ENCODE measurements at regions not wholly inside any gene's neighbourhood (a gene's known extent, or its start where the extent isn't known, plus 50 kb on each side); places are given as distances from the start of the nearest gene placed in this dataset.

GRCh38 chr5:67720162-67720772, 495.3 kb upstream of the PIK3R1 start:
- no peak for ATAC-seq (ENCODE audit: poor library complexity)
- TF ChIP-seq CTCF (IDR thresholded peaks at IDR 0.05) = no peak
- Mint-ChIP-seq H3K4me1 (ENCODE audit: low read depth) (no peaks in the 10 kb centered on the region), H3K4me3 (no peak overlapping the region), H3K27me3 (no peaks in the 10 kb centered on the region), H3K36me3 (ENCODE audit: low read depth) (no peaks in the 10 kb centered on the region), H3K27ac (no peak overlapping the region), H3K9me3 (no peaks in the 10 kb centered on the region)
- H3K27ac ChIP-seq (ENCODE audit: low read depth in 1 of 2, low read length in 2 of 2) = no peak overlapping the region
- H3K4me3 ChIP-seq (ENCODE audit: low read length) = no peak overlapping the region
- H3K27me3 ChIP-seq (ENCODE audit: control insufficient read depth in 1 of 2, insufficient read depth in 2 of 2, low read length in 2 of 2) = no peaks in the 10 kb centered on the region
- intact Hi-C loops (cut with DNase I, micrococcal nuclease) = no loop called here
- ChIA-PET POLR2A (no interaction called here), CTCF (no interaction called here)
- H3K9me3 ChIP-seq (ENCODE audit: control insufficient read depth in 1 of 2, insufficient read depth in 1 of 2, low read length in 2 of 2) = no peaks in the 10 kb centered on the region
- H3K4me1 ChIP-seq (ENCODE audit: insufficient read depth, low read length) = no peaks in the 10 kb centered on the region
- DNase-seq = no peak
- no peaks in the 10 kb centered on the region for H3K36me3 ChIP-seq (ENCODE audit: insufficient read depth, low read length)

- DNase-seq (no peak), ATAC-seq (ENCODE audit: poor library complexity) (no peak)
- intact Hi-C loops (cut with DNase I, micrococcal nuclease) = no loop called here
- Mint-ChIP-seq H3K4me3 (no peak overlapping the region), H3K36me3 (ENCODE audit: low read depth) (no peaks in the 10 kb centered on the region), H3K27ac (no peak overlapping the region), H3K9me3 (peaks cover 11% of the 10 kb centered on the region), H3K27me3 (no peaks in the 10 kb centered on the region), H3K4me1 (ENCODE audit: low read depth) (no peaks in the 10 kb centered on the region)
- TF ChIP-seq CTCF (IDR thresholded peaks at IDR 0.05) = no peak
- Histone ChIP-seq H3K4me3 (ENCODE audit: low read length) (no peak overlapping the region), H3K4me1 (ENCODE audit: insufficient read depth, low read length) (no peaks in the 10 kb centered on the region), H3K36me3 (ENCODE audit: insufficient read depth, low read length) (no peaks in the 10 kb centered on the region), H3K27me3 (ENCODE audit: control insufficient read depth in 1 of 2, insufficient read depth in 2 of 2, low read length in 2 of 2) (no peaks in the 10 kb centered on the region), H3K27ac (ENCODE audit: low read depth in 1 of 2, low read length in 2 of 2) (no peak overlapping the region), H3K9me3 (ENCODE audit: control insufficient read depth in 1 of 2, insufficient read depth in 1 of 2, low read length in 2 of 2) (peaks cover 0 to 10% of the 10 kb centered on the region in 2 experiments)
- POLR2A ChIA-PET = no interaction called here
- CTCF ChIA-PET = no interaction called here
Observed at GRCh38 chr5:67702008-67702407, 505.4 kb upstream of the CD180 start.

GRCh38 chr5:67699560-67699959, 503.0 kb upstream of the CD180 start:
- no peaks in the 10 kb centered on the region for H3K27me3 ChIP-seq (ENCODE audit: control insufficient read depth in 1 of 2, insufficient read depth in 2 of 2, low read length in 2 of 2)
- H3K36me3 ChIP-seq (ENCODE audit: insufficient read depth, low read length) = no peaks in the 10 kb centered on the region
- no peaks in the 10 kb centered on the region for H3K36me3 Mint-ChIP-seq (ENCODE audit: low read depth)
- no peak overlapping the region for H3K4me3 ChIP-seq (ENCODE audit: low read length)
- H3K4me1 Mint-ChIP-seq (ENCODE audit: low read depth) = no peaks in the 10 kb centered on the region
- no peak overlapping the region for H3K27ac Mint-ChIP-seq
- no peak overlapping the region for H3K27ac ChIP-seq (ENCODE audit: low read depth in 1 of 2, low read length in 2 of 2)
- CTCF ChIA-PET = no interaction called here
- no peak overlapping the region for H3K4me3 Mint-ChIP-seq
- DNase-seq = no peak
- peaks cover 10% of the 10 kb centered on the region for H3K9me3 Mint-ChIP-seq
- no peak for ATAC-seq (ENCODE audit: poor library complexity)
- TF ChIP-seq CTCF (IDR thresholded peaks at IDR 0.05) = no peak
- POLR2A ChIA-PET = no interaction called here
- no peaks in the 10 kb centered on the region for H3K4me1 ChIP-seq (ENCODE audit: insufficient read depth, low read length)
- peaks cover 0 to 10% of the 10 kb centered on the region in 2 experiments for H3K9me3 ChIP-seq (ENCODE audit: control insufficient read depth in 1 of 2, insufficient read depth in 1 of 2, low read length in 2 of 2)
- intact Hi-C loops (cut with DNase I, micrococcal nuclease) = no loop called here
- no peaks in the 10 kb centered on the region for H3K27me3 Mint-ChIP-seq

All from CD4-positive, alpha-beta T cell (primary cell).